ENCODE measurements at regions not wholly inside any gene's neighbourhood (a gene's known extent, or its start where the extent isn't known, plus 50 kb on each side); places are given as distances from the start of the nearest gene placed in this dataset.

DNA sequence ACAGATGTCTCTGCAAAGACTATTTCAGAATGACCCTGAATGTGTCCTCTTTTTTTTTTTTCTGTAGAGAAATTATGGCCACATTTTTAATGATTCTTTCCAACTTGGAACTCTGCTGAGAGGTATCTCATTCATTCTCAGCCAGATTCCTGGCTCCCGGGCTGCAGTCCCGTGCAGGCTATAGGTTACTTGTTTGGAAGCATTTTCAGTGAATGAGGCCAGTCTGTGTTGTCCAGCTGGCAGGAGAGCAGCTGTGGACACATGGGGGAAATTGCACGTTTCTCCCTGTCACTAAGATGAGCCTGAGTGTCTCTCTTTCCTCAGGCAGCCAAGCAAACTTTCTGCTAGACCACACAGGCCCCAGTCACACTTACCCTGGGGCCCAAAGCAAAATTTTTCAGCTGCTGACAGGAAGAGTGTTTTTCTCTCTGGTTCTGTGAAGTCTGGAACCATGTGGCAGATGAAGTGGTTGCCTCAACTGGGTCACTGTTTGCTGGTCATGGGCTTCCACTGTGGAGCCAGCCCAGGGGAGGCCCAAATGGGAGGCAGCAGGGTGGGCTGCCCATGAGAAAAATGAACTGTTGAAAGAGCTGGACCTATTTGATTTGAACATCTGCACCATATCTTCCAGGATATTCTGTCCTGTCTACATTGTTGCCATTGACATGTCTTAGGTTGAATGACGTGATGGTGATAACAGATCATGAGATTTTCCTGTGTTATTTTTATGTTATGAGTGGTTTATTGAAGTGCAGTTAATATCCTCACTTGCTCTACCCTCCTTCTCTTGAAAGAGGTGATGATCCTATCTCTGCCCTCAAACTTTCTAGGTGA lies 431.2 kb downstream of the LPIN1 start:
- peak; percentile 50 to 70 for DNase-seq

DNA sequence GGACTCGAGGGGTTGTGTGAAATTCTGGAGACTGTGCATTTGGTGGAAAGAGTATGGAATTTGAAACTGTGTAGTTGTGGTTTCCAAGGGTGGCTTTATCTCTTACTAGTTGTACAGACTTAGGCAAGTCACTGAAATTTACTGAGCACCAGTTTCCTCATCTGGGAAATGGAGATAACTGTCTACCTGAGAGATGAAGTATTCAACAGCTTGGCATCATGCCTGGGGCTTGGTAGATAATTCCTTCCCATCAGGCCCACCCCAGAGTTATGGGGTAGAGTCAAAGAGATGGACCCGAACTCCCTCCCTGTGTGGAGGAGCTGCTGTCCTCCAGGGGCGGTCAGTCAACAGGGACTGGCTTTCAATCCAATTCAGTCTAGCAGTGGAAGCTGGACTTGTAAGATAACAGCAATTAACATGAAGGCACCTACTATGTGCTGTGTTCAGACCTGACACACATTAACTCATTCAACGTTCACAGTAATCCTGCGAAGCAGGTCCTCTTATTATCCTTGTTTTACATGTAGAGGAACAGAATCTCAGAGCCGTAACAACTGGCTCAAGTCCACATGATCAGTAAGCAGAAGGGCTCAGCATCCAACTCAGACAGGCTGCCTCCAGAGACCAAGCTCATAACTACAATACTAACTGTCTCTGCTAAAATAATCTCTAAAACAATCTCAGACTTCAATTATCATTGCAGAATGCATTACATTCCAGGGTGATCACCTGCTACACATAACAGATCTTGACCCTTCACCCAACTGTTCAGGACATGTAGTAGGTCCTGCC lies 432.1 kb downstream of the LPIN1 start:
- DNase-seq = no peak

DNA sequence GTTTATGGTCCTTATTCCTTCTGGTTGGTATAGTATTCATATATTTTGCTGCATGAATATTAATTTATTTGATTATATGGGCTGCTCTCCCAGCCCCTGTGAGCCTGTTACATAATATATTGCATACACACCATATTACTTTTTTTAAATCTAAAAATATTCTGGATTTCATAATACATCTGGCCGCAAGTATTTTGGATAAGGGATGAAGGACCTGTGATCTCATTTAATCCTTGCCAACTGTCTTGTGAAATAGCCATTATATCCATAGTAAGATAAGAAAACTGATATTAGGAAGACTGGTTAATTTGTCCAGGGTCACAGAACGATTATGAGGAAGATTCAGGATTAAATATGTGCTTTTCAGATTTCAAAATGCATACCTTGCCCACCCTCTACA lies 433.6 kb downstream of the LPIN1 start:
- no peak for DNase-seq

DNA sequence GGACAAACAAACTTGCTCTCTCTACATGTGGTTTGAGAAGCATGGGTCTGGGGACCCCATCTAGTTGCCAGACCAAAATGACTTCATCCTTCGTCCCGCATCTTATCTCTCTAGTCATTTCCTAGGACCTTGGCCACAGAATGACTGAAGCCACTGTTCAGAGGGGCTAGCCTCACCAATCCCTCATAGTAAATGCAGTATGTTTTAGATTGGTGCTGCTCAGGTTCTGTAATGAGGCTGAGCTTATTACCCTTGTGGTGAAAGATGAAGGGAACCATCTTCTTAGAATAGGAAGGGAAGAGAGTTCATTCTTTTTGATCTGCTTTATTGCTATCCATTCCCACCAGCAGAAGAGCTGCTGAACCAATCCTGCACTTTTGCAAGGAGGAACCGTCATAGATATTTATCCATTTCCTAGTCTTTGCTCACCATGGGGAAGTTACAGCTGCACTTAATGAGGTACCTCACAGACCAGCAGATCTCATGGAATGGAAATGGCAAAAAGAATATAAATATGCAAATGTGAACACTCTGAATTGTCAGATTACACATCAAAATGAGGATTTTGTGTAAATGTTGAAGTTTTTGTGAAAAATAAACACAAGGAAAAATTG lies 436.7 kb downstream of the LPIN1 start:
- no peak for DNase-seq

DNA sequence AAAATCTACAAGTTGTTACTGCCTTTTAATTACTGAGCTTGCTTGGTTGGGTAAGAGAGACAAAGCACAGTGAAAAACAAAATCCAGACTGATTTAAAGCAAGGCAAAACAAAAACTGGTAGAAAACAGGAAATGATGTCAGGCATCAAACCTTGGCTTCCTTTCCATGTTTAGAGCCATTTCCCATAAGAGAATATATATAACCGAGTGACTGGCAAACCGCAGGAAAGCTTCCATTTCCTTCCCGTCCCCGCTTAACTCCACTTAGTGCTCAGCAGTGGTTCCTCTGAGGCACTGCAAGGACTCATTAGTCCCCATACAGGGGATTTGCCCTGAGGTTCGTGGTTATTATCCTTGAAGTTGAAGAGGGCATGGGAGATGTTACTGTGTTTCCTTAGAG lies 446.3 kb downstream of the LPIN1 start:
- DNase-seq = no peak

DNA sequence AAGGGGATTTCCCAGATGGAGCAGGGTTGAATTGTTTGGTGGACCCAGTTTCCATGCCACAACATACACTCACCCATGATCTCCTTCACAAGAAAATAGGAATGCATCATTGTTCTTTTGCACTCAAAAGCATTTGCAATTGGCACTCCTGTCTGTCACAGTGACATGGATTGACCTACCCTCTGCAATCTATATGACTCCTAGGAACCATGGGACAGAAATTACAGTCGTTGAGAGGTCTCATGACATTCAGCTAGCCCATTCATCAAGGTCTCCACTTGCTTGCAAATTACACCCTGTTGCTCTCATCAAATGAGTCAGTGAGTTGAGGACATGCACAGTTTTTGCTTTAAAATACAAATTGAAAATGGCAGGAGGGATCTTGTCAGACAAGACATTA lies 448.5 kb downstream of the LPIN1 start:
- DNase-seq = no peak

DNA sequence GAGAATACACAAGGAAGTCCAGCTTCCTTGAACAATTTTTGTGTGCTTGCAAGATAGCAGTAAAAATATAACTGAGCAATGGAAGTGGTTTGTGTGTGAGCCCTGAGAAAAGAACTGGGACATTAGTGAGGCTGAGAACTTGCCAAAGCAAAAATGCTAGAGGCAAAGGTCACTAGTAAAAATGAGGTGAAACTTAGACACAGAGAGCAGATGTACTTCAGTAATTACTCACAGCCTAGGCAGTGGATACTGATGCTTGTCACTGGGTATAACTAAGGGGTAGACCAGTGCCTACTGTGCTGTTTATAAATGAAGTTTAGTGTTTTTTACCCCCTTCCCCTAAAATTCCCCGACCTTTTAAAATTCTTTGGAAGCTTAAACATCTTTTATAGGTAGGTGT lies 450.1 kb downstream of the LPIN1 start:
- no peak for DNase-seq

DNA sequence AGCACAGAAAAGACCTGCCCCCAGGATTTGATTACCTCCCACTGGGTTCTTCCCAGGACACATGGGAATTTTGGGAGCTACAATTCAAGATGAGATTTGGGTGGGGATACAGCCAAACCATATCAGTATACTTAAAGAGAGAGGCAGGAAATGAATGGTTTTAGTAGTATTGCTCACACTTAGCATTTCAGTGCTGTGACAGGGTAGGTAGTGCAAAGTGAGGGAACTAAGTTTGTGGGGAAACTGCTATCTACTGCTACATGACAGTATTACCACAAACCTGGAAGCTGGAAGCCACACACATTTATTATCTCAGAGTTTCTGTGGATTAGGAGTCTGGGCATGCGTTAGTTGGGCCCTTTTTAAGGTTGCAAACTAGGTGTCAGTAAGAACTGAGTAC lies 450.7 kb downstream of the LPIN1 start:
- DNase-seq = no peak

DNA sequence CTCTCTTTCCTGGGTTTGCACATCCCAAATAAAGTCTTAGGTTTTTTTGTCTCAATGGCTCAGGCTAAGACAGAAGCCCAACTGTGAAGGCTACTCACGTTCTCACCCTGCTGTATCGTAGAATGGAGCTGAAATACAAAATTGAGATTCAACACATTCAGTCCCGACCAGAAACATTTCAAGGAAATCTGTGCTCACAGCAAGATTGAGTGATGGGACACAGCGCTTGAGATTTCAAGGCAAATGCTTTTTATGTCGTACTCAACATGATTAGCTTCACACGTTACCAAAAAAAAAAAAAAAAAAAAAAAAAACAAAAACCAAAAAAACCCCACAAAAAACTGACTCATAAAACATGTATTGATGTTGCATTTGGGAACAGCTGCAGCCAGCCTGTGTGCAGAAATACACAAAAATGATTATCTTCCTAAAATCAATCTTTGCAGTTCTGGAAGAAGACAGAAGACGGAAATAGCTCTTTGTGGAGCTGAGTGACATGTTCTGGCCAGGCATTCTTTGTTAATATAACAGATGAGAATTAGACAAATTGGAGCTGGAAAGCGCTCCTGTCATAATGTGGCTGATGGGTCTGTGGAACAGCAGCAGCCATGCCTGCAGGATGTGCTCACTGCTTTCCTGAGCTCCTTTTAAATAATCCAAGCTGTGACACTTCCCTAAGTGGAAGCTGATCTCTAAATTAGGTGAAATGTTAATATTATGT lies 453.2 kb downstream of the LPIN1 start:
- DNase-seq = no peak

DNA sequence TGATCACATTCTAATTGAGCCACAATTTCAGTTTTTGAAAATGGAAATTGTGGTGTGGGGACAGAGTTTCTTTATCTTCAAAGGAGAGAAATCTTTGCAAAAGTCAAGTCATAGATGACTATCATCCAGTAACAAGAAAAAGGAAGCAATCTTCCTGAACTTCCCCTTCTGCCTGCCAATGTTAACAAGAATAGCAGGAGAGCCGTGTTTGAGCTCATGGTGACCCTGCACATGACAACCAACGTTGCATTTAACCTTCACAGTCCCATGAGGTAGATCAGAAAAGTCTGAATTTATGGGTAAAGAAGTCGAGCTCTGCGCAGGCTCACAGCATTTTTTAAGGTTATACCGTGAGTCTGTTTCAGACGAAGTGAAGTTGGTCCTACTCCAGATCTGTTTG lies 454.9 kb downstream of the LPIN1 start:
- no peak for DNase-seq

DNA sequence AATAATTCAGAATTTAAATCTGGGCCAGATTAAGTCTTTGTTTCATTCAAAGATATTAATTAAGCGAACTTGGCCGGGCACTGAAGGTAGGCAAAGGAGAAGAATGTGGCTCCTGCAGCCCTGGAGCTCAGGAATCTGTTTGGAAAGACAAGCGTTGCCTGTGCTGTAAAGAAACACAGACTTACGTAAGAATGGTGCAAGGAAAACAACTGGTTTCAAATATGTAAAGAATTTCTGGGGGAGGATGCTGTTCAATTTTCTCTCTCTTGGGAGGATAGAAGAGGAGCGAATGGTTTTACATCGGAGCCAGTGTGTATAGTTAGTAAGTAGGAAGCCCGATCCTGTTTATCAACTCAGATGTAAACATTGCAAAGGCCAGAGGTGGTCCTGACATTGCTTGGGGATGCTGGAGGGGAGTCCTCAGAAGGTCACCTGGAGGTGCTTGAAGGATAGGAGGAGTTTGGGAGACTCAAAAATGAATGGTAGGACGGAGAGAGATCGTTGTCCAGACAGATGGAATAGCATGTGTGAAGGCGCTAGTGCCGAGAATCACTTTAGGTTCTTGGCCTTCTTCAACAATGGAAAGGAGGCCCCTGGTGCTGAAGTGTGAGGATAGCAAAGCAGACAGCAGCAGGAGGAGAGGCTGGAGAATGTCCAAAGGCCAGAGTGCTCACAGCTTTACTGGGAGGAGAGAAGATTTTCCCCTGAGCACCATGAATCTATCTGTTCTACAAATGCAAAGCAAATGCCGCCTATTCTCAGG lies 456.1 kb downstream of the LPIN1 start:
- DNase-seq = no peak

DNA sequence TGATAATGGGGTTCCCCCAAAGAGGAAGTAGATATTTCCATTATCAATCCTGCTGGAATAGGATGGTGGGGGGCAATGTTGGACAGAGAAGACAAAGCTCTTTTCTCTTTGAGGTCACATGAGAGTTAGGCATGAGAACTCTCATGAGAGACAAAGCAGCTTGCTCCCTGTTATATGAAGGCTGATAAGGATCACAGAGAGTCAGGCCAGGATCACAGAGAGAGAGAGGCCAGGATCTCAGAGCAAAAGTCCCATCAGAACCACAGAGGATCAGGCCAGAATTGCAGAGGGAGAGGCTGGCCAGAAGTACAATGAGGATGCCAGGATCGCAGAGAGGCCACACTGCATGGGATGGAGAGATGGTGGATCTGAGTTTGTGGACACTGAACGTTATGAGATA lies 457.1 kb downstream of the LPIN1 start:
- DNase-seq = no peak

DNA sequence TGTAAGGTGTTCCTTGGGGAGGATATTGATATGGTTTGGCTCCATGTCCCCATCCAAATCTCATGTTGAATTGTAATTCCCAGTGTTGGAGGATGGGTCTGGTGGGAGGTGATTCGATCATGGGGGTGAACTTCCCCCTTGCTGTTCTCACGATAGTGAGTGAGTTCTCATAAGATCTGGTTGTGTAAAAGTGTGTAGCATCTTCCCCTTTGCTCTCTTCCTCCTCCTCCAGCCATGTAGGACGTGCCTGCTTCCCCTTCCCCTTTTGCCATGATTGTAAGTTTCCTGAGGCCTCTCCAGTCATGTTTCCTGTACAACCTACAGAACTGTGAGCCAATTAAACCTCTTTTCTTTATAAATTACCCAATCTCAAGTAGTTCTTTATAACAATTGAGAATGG lies 458.7 kb downstream of the LPIN1 start:
- no peak for DNase-seq

DNA sequence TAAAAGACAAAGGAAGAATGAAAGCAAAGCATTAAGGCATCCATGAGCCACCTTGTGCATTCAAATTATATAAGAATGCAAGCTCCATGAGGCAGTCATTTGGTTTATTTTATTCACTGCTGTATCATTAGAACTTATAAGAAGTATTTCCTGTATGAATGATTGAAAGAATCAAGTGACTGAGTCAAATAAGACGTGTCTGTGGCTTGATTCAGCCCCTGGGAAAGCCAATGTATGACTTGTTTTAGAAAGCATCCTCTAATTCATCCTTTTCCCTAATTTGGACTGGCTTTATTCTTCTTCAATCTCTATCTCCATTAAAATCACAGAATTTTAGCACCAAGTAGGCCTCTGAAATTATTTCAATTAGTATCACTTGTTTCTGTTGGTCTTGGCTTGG lies 461.1 kb downstream of the LPIN1 start:
- DNase-seq = no peak

DNA sequence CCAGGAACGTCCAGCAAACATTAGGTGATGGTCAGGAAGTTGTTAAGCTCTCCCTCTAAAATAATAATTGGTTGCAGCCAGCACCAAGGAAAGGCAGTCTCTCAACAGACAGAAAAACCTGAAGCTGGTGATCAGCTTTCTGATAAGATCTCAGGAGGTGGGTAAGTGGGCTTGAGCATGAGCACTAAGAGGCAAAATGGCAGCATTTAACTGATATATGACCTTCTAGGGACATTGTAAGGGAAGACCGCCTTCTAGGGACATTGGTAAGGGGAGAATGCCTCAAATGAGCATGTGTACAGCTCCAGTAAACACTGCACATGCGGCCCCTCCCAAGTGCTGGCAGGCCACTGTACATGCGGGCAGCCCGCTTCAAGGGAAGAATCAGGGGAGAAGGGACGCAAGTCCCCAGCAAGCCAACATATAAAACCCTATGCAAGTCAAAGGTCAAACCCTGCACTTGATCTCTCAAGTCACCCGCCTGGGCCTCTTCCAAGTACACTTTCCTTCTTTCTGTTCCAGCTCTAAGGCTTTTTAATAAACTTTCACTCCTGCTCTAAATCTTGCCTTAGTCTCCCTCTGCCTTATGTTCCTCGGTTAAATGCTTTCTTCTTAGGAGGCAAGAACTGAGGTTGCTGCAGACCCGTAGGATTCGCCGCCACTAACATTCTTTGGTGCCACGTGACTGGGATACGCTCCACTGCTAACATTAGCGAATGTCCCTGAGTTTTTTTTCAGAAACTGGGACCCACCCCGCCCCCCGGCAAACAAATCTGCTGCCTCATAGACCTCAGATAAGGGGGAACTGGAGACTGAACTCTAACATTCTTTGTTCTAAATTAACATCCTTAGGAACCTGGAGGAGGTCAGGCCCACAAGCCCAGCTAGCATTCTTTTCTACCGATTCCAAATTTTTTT lies 463.8 kb downstream of the LPIN1 start:
- no peak for DNase-seq

DNA sequence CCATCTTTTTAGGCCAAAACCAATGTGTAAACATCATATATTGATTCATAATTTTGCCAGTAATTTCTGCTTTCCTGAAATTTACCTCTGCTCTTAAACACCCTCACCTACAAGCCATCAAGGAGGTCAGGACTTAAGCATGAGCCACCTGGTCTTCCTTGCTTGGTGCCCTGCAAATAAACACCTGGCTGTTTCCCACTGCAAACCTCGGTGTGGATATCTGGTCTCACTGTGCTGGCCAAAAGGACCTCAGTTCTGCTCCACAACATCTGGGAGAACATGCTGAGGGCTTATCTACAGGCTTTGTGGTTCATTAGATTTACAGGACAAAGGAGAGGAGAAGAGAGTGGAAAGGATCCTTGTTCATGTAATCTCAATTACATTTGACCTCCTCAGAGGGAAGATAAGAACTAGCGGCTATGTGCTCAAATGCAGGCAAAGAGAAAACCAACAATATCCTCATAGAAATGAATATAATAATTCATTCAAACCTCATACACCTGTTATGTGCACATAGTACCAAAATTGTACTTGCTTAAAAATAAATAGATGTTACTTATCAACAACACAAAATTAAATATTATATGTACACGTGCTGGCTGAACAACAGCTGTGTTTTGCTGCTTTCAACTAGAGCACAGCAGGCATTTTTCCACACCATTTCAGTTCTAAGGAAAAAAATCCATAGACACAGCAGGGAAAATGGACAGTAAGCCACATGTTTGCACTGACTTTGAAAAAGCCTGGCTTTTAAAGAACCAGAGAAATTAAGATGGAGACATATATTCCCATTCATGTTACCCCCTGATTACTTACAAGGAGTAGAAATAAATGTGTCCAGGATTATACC lies 465.1 kb downstream of the LPIN1 start:
- DNase-seq = no peak

DNA sequence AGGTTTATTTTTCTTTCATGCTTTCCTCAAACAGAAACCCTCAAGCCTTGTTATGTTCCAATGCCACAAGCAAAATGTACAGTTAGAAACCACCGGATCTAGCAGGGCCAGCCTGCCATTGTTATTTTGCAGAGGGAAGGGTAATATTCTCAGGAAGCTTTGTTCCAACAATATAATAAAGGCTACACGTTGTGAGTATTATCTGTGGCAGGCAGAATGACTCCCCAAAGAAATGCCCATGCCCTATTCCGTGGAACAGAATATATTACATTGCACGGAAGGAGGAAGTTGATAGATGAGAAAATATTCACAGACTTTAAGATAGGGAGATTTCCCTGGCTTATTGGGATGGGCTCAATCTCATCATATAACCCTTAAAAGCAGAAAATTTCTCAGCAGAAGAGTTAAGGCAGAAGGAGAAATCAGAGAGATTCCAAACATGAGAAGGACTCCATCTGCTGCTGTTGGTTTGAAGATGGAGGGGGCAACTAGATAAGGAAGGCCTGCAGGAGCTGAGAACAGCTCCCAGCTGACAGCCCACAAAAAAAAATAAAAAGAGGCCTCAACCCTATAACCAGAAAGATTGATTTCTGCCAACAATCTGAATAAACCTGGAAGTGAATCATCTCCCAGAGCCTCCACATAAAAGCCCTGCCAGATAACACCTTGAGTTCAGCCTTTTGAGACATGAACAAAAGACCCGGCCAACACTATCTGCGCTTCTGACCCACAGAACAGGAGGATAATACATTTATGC lies 466.6 kb downstream of the LPIN1 start:
- DNase-seq = no peak

DNA sequence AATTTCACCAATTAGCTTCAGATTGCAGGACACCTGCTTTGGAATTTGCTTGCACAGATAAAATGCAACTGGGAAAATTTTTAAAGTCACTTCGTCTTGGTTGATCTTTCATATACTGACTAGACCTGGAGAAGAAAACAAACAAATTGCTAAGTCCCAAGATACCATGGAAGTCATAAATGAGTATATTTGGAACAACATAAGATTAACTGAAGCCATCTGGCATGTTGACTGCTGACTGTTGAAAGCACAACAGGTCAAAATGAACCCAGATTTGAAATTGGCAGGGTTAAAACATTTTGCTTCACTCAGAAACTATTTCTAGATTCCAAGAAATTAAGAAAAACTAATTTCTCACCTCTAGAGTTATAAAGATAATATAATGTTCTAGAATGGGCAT lies 470.7 kb downstream of the LPIN1 start:
- DNase-seq = no peak

DNA sequence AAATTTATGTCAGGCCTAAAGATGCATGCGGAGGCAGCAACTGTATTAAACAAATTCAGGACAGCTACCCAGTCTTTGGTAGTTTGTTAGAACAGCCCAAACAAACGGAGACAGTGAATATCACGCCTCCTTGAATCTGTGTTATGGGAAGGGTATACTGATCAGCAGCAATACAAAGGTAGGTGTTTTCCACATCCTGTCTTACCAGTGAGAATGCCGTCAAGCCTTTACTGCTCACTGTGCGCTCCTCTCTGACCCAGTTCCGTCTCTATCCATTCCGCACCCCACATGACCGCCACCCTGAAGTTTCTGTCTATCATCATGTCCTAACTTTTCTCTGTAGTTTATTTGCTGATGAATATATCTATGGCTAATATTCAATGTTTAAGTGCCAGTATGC lies 473.3 kb downstream of the LPIN1 start:
- DNase-seq = no peak

DNA sequence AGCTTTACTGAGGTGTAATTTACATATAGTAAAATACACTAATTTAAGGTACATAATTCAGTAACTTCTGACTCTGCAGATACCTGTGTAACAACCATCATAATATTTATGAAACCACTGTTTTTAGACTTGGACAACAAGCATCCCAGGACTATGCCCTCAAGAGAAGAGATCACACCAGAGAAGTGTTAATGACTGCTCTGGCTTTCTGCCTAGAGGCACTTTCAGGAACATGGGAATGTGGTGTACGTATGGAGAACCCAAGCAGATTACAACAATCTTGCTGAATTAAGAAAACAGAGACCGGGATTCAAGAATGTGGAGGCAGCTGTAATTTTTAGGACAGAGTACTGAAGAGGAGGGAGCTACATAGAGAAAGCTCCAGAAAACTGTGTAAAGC lies 475.2 kb downstream of the LPIN1 start:
- DNase-seq = no peak
